H1 (cell line): ENCODE measurements at regions not wholly inside any gene's neighbourhood (a gene's known extent, or its start where the extent isn't known, plus 50 kb on each side); places are given as distances from the start of the nearest gene placed in this dataset.

Experiments used
- CTCF ChIA-PET: fragments of 300-600 bp; sonication (Branson Sonifier 250); formaldehyde crosslinking; loops from one replicate; lab custom pipeline; 2021; ENCODE audit not compliant: partially characterized antibody; lab: Charles Lee
- POLR2A ChIA-PET: fragments of 300-600 bp; sonication (Branson Sonifier 250); formaldehyde crosslinking; loops from one replicate; lab custom pipeline; 2021; ENCODE audit warnings: inconsistent platforms; ENCODE audit not compliant: partially characterized antibody; lab: Charles Lee
- DNase-seq, 2 experiments: peaks; one replicate each; pipeline versions ENCODE4 v3.0.0 to v3.0.0-alpha.2; 2010 to 2022; ENCODE audit warnings: low spot score in 2 of 2, low read depth in 1 of 2, mixed read lengths in 1 of 2
- FAIRE-seq: peaks from 2 replicates; lab custom pipeline; 2011; peaks lifted over from hg19 to GRCh38; lab: Jason Lieb, UNC
- H2AFZ ChIP-seq: 2 replicates; pipeline ENCODE4 v1.8.1; 2012; ENCODE audit warnings: low read length, inconsistent platforms
- H2AK5ac ChIP-seq: 2 replicates; pipeline ENCODE4 v1.6.1; 2013; ENCODE audit warnings: low read depth, low read length
- H2BK120ac ChIP-seq: replicated peaks from 2 replicates; pipeline ENCODE3; 2013; ENCODE audit warnings: low read depth, low read length, inconsistent platforms
- H2BK12ac ChIP-seq: 2 replicates; pipeline ENCODE4 v1.6.1; 2013; ENCODE audit warnings: low read depth, low read length
- H2BK15ac ChIP-seq: 2 replicates; pipeline ENCODE4 v1.6.1; 2013; ENCODE audit warnings: low read length
- H2BK20ac ChIP-seq: 2 replicates; pipeline ENCODE4 v1.6.1; 2013; ENCODE audit warnings: low read length
- H2BK5ac ChIP-seq: 2 replicates; pipeline ENCODE4 v1.6.1; 2013; ENCODE audit warnings: low read depth, low read length
- H3K14ac ChIP-seq: 2 replicates; pipeline ENCODE4 v1.6.1; 2013; ENCODE audit warnings: inconsistent platforms; ENCODE audit not compliant: insufficient read length
- H3K18ac ChIP-seq: 2 replicates; pipeline ENCODE4 v1.6.1; 2013; ENCODE audit warnings: low read length; ENCODE audit errors: extremely low read depth
- H3K23ac ChIP-seq: 2 replicates; pipeline ENCODE4 v1.6.1; 2013; ENCODE audit warnings: inconsistent platforms; ENCODE audit not compliant: insufficient read length
- H3K23me2 ChIP-seq: 2 replicates; pipeline ENCODE4 v1.6.1; 2013; ENCODE audit warnings: low read depth, low read length
- H3K27ac ChIP-seq: 2 replicates; pipeline ENCODE4 v1.6.1; 2011; ENCODE audit warnings: low read depth, low read length, inconsistent platforms
- H3K27me3 ChIP-seq, 4 experiments: replicated peaks in 1 of 4; 1 replicate in 1 of 4; 2 replicates in 3 of 4; pipeline versions ENCODE4 v1.6.1 to v1.8.1; 2011 to 2013; ENCODE audit warnings: low read length in 3 of 4, mild to moderate bottlenecking in 3 of 4, inconsistent platforms in 2 of 4, mixed read lengths in 2 of 4, moderate library complexity in 1 of 4; ENCODE audit not compliant: control insufficient read depth in 3 of 4, insufficient read depth in 3 of 4; ENCODE audit errors: extremely low read depth in 1 of 4
- H3K36me3 ChIP-seq, 4 experiments: 2 replicates each; pipeline versions ENCODE4 v1.6.1 to v1.8.1; 2011 to 2013; ENCODE audit warnings: mild to moderate bottlenecking in 4 of 4, low read length in 3 of 4, moderate library complexity in 2 of 4, control low read depth in 1 of 4, inconsistent platforms in 1 of 4; ENCODE audit not compliant: insufficient read depth in 4 of 4, control insufficient read depth in 2 of 4
- H3K4ac ChIP-seq: replicated peaks from 2 replicates; pipeline ENCODE3; 2013; ENCODE audit warnings: low read length, low read depth, mixed read lengths, inconsistent platforms; ENCODE audit not compliant: insufficient read length
- H3K4me1 ChIP-seq, 4 experiments: replicated peaks in 1 of 4; 1 replicate in 1 of 4; 2 replicates in 3 of 4; pipeline versions ENCODE4 v1.6.1 to v1.8.1; 2011 to 2013; ENCODE audit warnings: low read length in 3 of 4, inconsistent platforms in 2 of 4, mixed read lengths in 1 of 4; ENCODE audit not compliant: insufficient read depth in 4 of 4, control insufficient read depth in 3 of 4
- H3K4me2 ChIP-seq, 2 experiments: 2 replicates each; pipeline versions ENCODE4 v1.6.1 to v1.8.1; 2011 to 2013; ENCODE audit warnings: low read depth in 2 of 2, low read length in 2 of 2, control low read depth in 1 of 2, inconsistent platforms in 1 of 2, mild to moderate bottlenecking in 1 of 2; ENCODE audit not compliant: insufficient read depth in 1 of 2
- H3K4me3 ChIP-seq, 4 experiments: fragments of 200-600, 300-600 bp in 1 of 4; sonication (generic), shearing (Covaris generic), sonication (Bioruptor Twin) in 1 of 4; 2 replicates each; pipeline versions ENCODE4 v1.5.1 to v1.8.1; 2011 to 2016; ENCODE audit warnings: low read length in 4 of 4, low read depth in 3 of 4, control low read depth in 2 of 4, inconsistent platforms in 2 of 4, mild to moderate bottlenecking in 2 of 4, mixed read lengths in 1 of 4, moderate library complexity in 1 of 4; ENCODE audit not compliant: insufficient read depth in 2 of 4; ENCODE audit errors: extremely low read depth in 1 of 4
- H3K56ac ChIP-seq: replicated peaks from 2 replicates; pipeline ENCODE3; 2013; ENCODE audit warnings: low read depth, mild to moderate bottlenecking, mixed read lengths, low read length, inconsistent platforms; ENCODE audit not compliant: insufficient read length
- H3K79me1 ChIP-seq: 2 replicates; pipeline ENCODE4 v1.6.1; 2013; ENCODE audit warnings: low read depth, low read length, control low read depth
- H3K79me2 ChIP-seq, 2 experiments: 2 replicates each; pipeline versions ENCODE4 v1.6.1 to v1.8.1; 2012 to 2013; ENCODE audit warnings: low read length in 2 of 2, mild to moderate bottlenecking in 2 of 2, inconsistent platforms in 1 of 2; ENCODE audit not compliant: insufficient read depth in 2 of 2, control insufficient read depth in 1 of 2
- H3K9ac ChIP-seq, 4 experiments: replicated peaks in 1 of 4; 1 replicate in 1 of 4; 2 replicates in 3 of 4; pipeline versions ENCODE4 v1.6.1 to v1.8.1; 2011 to 2013; ENCODE audit warnings: low read depth in 3 of 4, low read length in 3 of 4, control low read depth in 2 of 4, mild to moderate bottlenecking in 2 of 4, moderate library complexity in 2 of 4, inconsistent platforms in 1 of 4; ENCODE audit errors: extremely low read depth in 1 of 4
- H3K9me3 ChIP-seq, 2 experiments: 2 replicates each; pipeline versions ENCODE4 v1.6.1 to v1.8.1; 2012 to 2013; ENCODE audit warnings: mild to moderate bottlenecking in 2 of 2, moderate library complexity in 2 of 2, control low read depth in 1 of 2, inconsistent platforms in 1 of 2, low read depth in 1 of 2, low read length in 1 of 2, mixed read lengths in 1 of 2; ENCODE audit not compliant: insufficient read depth in 2 of 2
- H4K20me1 ChIP-seq, 2 experiments: replicated peaks in 1 of 2; 2 replicates each; pipeline versions ENCODE3 to v1.8.1; 2011 to 2013; ENCODE audit warnings: inconsistent platforms in 2 of 2, low read length in 2 of 2, mild to moderate bottlenecking in 1 of 2; ENCODE audit not compliant: insufficient read depth in 2 of 2, control insufficient read depth in 1 of 2
- H4K5ac ChIP-seq: 2 replicates; pipeline ENCODE4 v1.6.1; 2013; ENCODE audit warnings: low read length, low read depth, mixed read lengths, inconsistent platforms; ENCODE audit not compliant: insufficient read length
- H4K8ac ChIP-seq: 2 replicates; pipeline ENCODE4 v1.8.0; 2013; ENCODE audit warnings: mild to moderate bottlenecking, moderate library complexity, low read length, inconsistent platforms; ENCODE audit not compliant: insufficient read depth; ENCODE audit errors: extremely low read depth
- H4K91ac ChIP-seq: replicated peaks from 2 replicates; pipeline ENCODE3; 2013; ENCODE audit warnings: low read length, mixed read lengths, inconsistent platforms; ENCODE audit not compliant: insufficient read length
- JUN ChIP-seq: IDR thresholded peaks from 2 replicates; pipeline ENCODE4 v1.6.1; 2011; ENCODE audit warnings: low read depth, mild to moderate bottlenecking, improper control_type of control experiment, low read length
- SP2 ChIP-seq: IDR thresholded peaks from 2 replicates; pipeline ENCODE4 v1.6.1; 2012; ENCODE audit warnings: mild to moderate bottlenecking, low read length, inconsistent platforms
- TCF12 ChIP-seq: IDR thresholded peaks from 2 replicates; pipeline ENCODE4 v1.6.1; 2011; ENCODE audit warnings: low read depth, mild to moderate bottlenecking, low read length
- WGBS, 2 experiments: shearing (Covaris generic) in 1 of 2; methylation state at CpG; one replicate each; pipeline versions ENCODE4 v1.1.6 to v1.1.7; 2013 to 2015; ENCODE audit warnings: low lambda C conversion rate in 2 of 2, mixed read lengths in 2 of 2, inconsistent platforms in 1 of 2, low coverage in 1 of 2, missing lambda C conversion rate in 1 of 2; ENCODE audit not compliant: insufficient replicate concordance in 2 of 2, insufficient coverage in 1 of 2, insufficient read length in 1 of 2; ENCODE audit errors: extremely low coverage in 1 of 2, missing lambda C conversion rate in 1 of 2; 5-methylcytosine and 5-hydroxymethylcytosine counted together

- WGBS, 2 experiments = 88% methylated on average over 7 of the region's 7 CpGs; no CpG with 5 or more reads in 1 of the 2 experiments
- Histone ChIP-seq H3K4me3 (no peak overlapping the region), H3K4me1 (peaks cover 0 to 5% (median 2%) of the 10 kb centered on the region in 4 experiments; a peak in 2 of 7 replicates), H3K27ac (no peak overlapping the region), H2BK15ac (no peak overlapping the region), H3K4me2 (no peak overlapping the region), H2BK120ac (no peak overlapping the region), H3K14ac (no peak overlapping the region), H2BK12ac (no peak overlapping the region), H3K9ac (no peak overlapping the region), H3K79me1 (no peaks in the 10 kb centered on the region), H2BK20ac (no peak overlapping the region), H3K79me2 (no peaks in the 10 kb centered on the region), H3K4ac (no peak overlapping the region), H3K23ac (no peak overlapping the region), H2AK5ac (no peak overlapping the region), H3K18ac (no peak overlapping the region), H4K5ac (no peak overlapping the region), H3K9me3 (no peaks in the 10 kb centered on the region), H2AFZ (no peak overlapping the region), H3K36me3 (no peaks in the 10 kb centered on the region), H2BK5ac (no peak overlapping the region), H3K56ac (no peak overlapping the region), H4K20me1 (no peaks in the 10 kb centered on the region), H3K27me3 (peaks cover 0 to 2% (median 0%) of the 10 kb centered on the region in 4 experiments; a peak in 1 of 7 replicates), H3K23me2 (no peaks in the 10 kb centered on the region), H4K91ac (no peak overlapping the region), H4K8ac (no peak overlapping the region)
- DNase-seq = peak in 1 of 2 experiments; percentile 16
- no peak for FAIRE-seq
- TF ChIP-seq TCF12 = no peak
- TF ChIP-seq JUN = no peak
- TF ChIP-seq SP2 = no peak
- POLR2A ChIA-PET = interaction anchor here (1.2 kb wide), 1 partner anchor 9 kb away, joined by 3 read pairs; no protein-coding TSS in a partner anchor
- CTCF ChIA-PET = interaction anchor here (1.4 to 3.2 kb wide), 3 partner anchors 8 to 90 kb away, joined by 3 to 11 read pairs (median 10); no protein-coding TSS in a partner anchor
Measured at GRCh38 chr6:3531481-3531880, 74.6 kb upstream of the SLC22A23 start.
